ENCODE measurements at regions not wholly inside any gene's neighbourhood (a gene's known extent, or its start where the extent isn't known, plus 50 kb on each side); places are given as distances from the start of the nearest gene placed in this dataset.

DNA sequence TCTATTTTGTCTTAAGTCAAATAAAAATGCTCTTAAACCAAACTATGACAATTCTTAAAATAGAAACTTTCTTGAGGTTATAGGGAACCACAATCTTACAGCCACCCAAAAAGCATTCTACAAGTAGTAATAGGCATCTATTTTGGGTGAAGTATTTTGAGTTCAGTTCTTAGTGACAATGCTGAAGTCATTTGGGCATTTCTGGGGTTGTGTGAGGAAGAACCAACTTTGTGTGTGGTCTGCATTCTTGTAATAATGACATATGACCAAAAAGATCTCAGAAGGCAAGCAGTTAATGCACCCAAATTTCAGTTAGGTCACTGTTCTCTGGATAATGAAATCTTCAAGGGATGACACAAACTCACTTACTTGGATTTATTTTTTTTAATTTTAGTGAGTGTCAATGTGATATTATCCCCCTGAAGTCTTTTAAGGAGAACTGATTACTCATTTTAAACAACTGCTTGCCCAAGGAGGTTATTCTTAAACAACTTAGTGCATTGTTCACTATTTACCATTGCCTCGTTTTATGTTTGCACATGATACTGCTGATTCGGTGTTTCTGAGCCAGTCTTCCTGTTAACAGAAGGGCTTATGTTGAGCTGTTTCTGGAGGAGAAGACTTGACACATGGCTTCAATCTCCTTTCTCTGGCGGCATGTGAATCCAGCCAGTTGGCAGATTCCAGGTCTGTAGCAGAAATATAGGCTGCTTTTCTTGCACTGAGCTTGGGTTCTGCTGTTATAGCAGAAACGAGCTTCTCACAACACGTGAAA is 618.9 kb downstream of the BCKDHB start:
- Histone ChIP-seq H3K4me3 (ENCODE audit: low read depth, low read length) (no peak overlapping the region), H3K27me3 (ENCODE audit: control insufficient read depth, insufficient read depth, low read length) (no peaks in the 10 kb centered on the region), H3K36me3 (ENCODE audit: control insufficient read depth, insufficient read depth, low read length) (no peaks in the 10 kb centered on the region)
- peak; percentile 18 for DNase-seq (ENCODE audit: low read depth)
- FAIRE-seq: peak; percentile 32
- TF ChIP-seq, protein P1, sequence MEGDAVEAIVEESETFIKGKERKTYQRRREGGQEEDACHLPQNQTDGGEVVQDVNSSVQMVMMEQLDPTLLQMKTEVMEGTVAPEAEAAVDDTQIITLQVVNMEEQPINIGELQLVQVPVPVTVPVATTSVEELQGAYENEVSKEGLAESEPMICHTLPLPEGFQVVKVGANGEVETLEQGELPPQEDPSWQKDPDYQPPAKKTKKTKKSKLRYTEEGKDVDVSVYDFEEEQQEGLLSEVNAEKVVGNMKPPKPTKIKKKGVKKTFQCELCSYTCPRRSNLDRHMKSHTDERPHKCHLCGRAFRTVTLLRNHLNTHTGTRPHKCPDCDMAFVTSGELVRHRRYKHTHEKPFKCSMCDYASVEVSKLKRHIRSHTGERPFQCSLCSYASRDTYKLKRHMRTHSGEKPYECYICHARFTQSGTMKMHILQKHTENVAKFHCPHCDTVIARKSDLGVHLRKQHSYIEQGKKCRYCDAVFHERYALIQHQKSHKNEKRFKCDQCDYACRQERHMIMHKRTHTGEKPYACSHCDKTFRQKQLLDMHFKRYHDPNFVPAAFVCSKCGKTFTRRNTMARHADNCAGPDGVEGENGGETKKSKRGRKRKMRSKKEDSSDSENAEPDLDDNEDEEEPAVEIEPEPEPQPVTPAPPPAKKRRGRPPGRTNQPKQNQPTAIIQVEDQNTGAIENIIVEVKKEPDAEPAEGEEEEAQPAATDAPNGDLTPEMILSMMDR (IDR thresholded peaks at IDR 0.05; ENCODE audit: insufficient read depth, low read length, severe bottlenecking): no peak

DNA sequence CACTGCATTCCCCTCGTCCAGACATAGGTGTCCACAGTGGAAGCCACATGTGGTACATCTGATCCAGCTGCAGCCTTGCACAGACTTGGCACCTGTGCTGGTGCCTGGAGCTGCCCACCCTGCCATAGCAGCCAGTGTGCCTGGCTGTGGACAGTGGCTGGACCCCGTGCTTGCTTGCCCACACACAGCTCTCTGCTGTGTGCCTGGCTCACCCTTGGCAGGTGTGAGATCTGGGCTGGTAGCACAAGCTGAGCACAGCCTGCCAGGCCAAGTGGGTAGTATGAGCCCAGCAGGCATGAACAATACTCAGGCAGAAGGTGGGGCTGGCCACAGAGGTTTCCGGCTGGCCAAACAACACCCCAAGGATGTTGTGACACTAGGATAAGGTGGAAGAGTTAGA is 614.4 kb downstream of the BCKDHB start:
- H3K4me3 ChIP-seq (ENCODE audit: low read depth, low read length): no peak overlapping the region
- TF ChIP-seq, protein P1 (IDR thresholded peaks at IDR 0.05; ENCODE audit: insufficient read depth, low read length, severe bottlenecking): no peak
- H3K27me3 ChIP-seq (ENCODE audit: control insufficient read depth, insufficient read depth, low read length): no peaks in the 10 kb centered on the region
- FAIRE-seq (no peak), DNase-seq (ENCODE audit: low read depth) (no peak)
- no peaks in the 10 kb centered on the region for H3K36me3 ChIP-seq (ENCODE audit: control insufficient read depth, insufficient read depth, low read length)

DNA sequence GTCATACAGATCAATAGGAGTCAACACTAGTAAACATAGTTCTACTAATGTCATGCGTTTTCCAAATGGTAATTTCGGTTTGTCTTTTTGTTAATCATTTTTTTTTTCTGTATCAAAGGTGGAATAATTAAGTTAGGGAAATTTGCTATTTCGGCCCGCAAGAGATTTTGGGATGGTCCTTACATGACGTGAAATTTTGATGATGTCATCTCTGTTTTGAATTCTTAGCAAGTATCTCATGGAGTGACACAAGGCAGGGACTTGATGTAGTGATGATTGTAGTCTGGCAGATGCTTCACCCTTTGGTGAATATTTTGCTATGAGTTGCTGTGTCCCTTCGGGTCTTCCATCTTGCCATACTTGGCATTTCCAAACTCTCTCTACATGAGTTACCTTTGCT is 608.0 kb downstream of the BCKDHB start:
- no peak for DNase-seq (ENCODE audit: low read depth)
- H3K4me3 ChIP-seq (ENCODE audit: low read depth, low read length): no peak overlapping the region
- TF ChIP-seq, protein P1 (IDR thresholded peaks at IDR 0.05; ENCODE audit: insufficient read depth, low read length, severe bottlenecking): no peak
- no peaks in the 10 kb centered on the region for H3K27me3 ChIP-seq (ENCODE audit: control insufficient read depth, insufficient read depth, low read length)
- FAIRE-seq: no peak
- no peaks in the 10 kb centered on the region for H3K36me3 ChIP-seq (ENCODE audit: control insufficient read depth, insufficient read depth, low read length)

DNA sequence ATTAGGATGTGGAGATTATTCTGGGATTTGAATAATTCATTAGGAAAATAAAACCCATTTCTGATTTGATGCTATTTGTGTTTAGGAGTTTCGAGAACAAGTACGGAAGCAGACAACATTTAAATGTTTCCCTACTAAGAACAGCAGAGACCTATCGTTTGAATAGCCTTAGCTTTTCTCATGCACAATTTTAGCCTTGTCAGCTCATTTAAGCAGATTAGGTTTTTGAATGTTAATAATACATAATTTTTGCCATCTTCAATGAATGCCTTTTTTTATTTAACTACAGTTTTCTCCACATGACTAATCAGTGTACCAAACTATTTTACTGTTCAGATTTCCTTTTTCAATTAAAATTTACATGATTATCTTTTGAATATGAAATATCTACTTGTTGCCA is 592.0 kb downstream of the BCKDHB start:
- no peak for DNase-seq (ENCODE audit: low read depth)
- FAIRE-seq: no peak
- TF ChIP-seq, protein P1 (IDR thresholded peaks at IDR 0.05; ENCODE audit: insufficient read depth, low read length, severe bottlenecking): no peak
- Histone ChIP-seq H3K27me3 (ENCODE audit: control insufficient read depth, insufficient read depth, low read length) (no peaks in the 10 kb centered on the region), H3K36me3 (ENCODE audit: control insufficient read depth, insufficient read depth, low read length) (no peaks in the 10 kb centered on the region), H3K4me3 (ENCODE audit: low read depth, low read length) (no peak overlapping the region)

DNA sequence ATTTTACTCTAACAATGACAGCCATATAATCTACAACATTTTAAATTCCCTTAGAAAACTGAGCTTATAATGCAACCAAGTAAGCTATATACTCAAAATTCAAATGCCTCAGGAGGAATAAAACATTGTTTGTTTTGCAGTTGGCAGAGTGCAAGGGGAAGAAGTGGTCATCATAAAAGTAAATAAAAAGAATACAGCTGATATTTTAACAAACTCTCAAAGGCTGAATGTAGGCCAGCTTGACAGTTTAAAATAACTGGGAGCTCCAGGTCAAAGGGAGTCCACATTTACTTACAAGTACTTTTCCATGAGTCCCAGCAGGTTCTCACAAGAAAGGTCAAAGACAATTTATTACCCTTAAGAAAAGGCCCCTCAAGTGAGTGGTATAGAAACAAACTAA is 589.8 kb downstream of the BCKDHB start:
- Histone ChIP-seq H3K4me3 (ENCODE audit: low read depth, low read length) (no peak overlapping the region), H3K27me3 (ENCODE audit: control insufficient read depth, insufficient read depth, low read length) (no peaks in the 10 kb centered on the region), H3K36me3 (ENCODE audit: control insufficient read depth, insufficient read depth, low read length) (no peaks in the 10 kb centered on the region)
- DNase-seq (ENCODE audit: low read depth): no peak
- TF ChIP-seq, protein P1 (IDR thresholded peaks at IDR 0.05; ENCODE audit: insufficient read depth, low read length, severe bottlenecking): no peak
- FAIRE-seq: no peak
